GM12891 (cell line): ENCODE measurements at regions not wholly inside any gene's neighbourhood (a gene's known extent, or its start where the extent isn't known, plus 50 kb on each side); places are given as distances from the start of the nearest gene placed in this dataset.

Experiments used
- PAX5 ChIP-seq: IDR thresholded peaks from 2 replicates; pipeline ENCODE4 v1.6.1; 2011; ENCODE audit warnings: low read length, moderate library complexity, mild to moderate bottlenecking; ENCODE audit not compliant: insufficient read depth, severe bottlenecking
- POLR2A ChIP-seq: IDR thresholded peaks from 2 replicates; pipeline ENCODE4 v1.6.1; 2011; ENCODE audit warnings: low read depth, low read length, control low read depth
- POLR2AphosphoS5 ChIP-seq: IDR thresholded peaks from 2 replicates; pipeline ENCODE4 v1.6.1; 2011; ENCODE audit warnings: low read depth, low read length, control low read depth
- POU2F2 ChIP-seq: IDR thresholded peaks from 2 replicates; pipeline ENCODE4 v1.6.1; 2011; ENCODE audit warnings: low read depth, mild to moderate bottlenecking, control low read depth, low read length, moderate library complexity
- SPI1 ChIP-seq: IDR thresholded peaks from 2 replicates; pipeline ENCODE4 v1.6.1; 2011; ENCODE audit warnings: low read depth, low read length, control low read depth
- TAF1 ChIP-seq: IDR thresholded peaks from 2 replicates; pipeline ENCODE4 v1.6.1; 2011; ENCODE audit warnings: low read depth, low read length, control low read depth

DNA sequence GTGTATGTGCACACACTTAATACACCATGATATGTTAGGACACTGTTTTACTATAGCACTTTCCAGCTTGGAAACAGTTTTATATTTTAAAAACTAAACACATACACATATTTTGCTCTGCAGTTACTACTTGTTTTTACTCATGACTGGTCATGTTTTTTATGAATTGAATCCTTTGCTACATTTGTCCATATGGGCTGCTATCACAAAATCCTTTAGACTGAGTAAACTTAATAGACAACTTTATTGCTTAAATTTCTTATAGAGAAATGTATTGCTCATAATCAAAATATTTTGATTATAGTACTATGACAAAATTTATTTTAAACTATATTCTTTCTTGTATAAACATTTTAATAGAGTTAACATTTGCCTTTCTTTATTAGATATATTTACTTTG is 314.8 kb downstream of the RBM43 start:
- no peak for TF ChIP-seq POLR2AphosphoS5
- no peak for TF ChIP-seq POLR2A
- no peak for TF ChIP-seq TAF1
- TF ChIP-seq POU2F2, result no peak
- no peak for TF ChIP-seq SPI1
- TF ChIP-seq PAX5, result no peak
